CD8-positive, alpha-beta memory T cell (primary cell): ENCODE measurements at regions not wholly inside any gene's neighbourhood (a gene's known extent, or its start where the extent isn't known, plus 50 kb on each side); places are given as distances from the start of the nearest gene placed in this dataset.

ENCODE experiments used
- CTCF ChIA-PET: fragments of 350-600 bp; sonication (Branson Sonifier 250); formaldehyde crosslinking; loops from one replicate; lab custom pipeline; 2021; ENCODE audit warnings: antibody characterized with exemption; lab: Charles Lee
- POLR2A ChIA-PET: fragments of 350-600 bp; sonication (Branson Sonifier 250); formaldehyde crosslinking; loops from one replicate; lab custom pipeline; 2021; ENCODE audit warnings: antibody characterized with exemption; lab: Charles Lee
- DNase-seq, 5 donors: peaks; one replicate each; pipeline versions ENCODE4 v3.0.0 to v3.0.0-alpha.2; 2020 to 2022; ENCODE audit warnings: mixed read lengths in 1 of 5
- H3K27ac ChIP-seq: one replicate; pipeline ENCODE4 v1.7.0; 2013; ENCODE audit warnings: low read depth, mild to moderate bottlenecking, low read length, moderate library complexity
- H3K27me3 ChIP-seq: 2 replicates; pipeline ENCODE4 v1.7.0; 2013; ENCODE audit warnings: low read length, mild to moderate bottlenecking; ENCODE audit not compliant: insufficient read depth, poor library complexity, severe bottlenecking
- H3K36me3 ChIP-seq: 2 replicates; pipeline ENCODE4 v1.7.0; 2013; ENCODE audit warnings: mild to moderate bottlenecking, low read length, moderate library complexity; ENCODE audit not compliant: insufficient read depth
- H3K4me1 ChIP-seq: 2 replicates; pipeline ENCODE4 v1.7.0; 2013; ENCODE audit warnings: mild to moderate bottlenecking, low read length, moderate library complexity; ENCODE audit not compliant: insufficient read depth
- H3K4me3 ChIP-seq: 2 replicates; pipeline ENCODE4 v1.7.0; 2013; ENCODE audit warnings: mild to moderate bottlenecking, low read length
- H3K9me3 ChIP-seq: 2 replicates; pipeline ENCODE4 v1.7.0; 2013; ENCODE audit warnings: mild to moderate bottlenecking, low read length
- H3K27ac Mint-ChIP-seq, 8 donors: one replicate each; pipeline ENCODE4 v1.8.0; 2020 to 2021; ENCODE audit warnings: mixed read lengths in 8 of 8, mild to moderate bottlenecking in 6 of 8, inconsistent platforms in 3 of 8, moderate library complexity in 3 of 8
- H3K27me3 Mint-ChIP-seq, 2 donors: one replicate each; pipeline ENCODE4 v1.8.0; 2020 to 2021; ENCODE audit warnings: mixed read lengths in 2 of 2, mild to moderate bottlenecking in 1 of 2, moderate library complexity in 1 of 2
- H3K36me3 Mint-ChIP-seq, 3 donors: one replicate each; pipeline ENCODE4 v1.8.0; 2020 to 2021; ENCODE audit warnings: mixed read lengths in 3 of 3, inconsistent platforms in 1 of 3, mild to moderate bottlenecking in 1 of 3
- H3K4me1 Mint-ChIP-seq, 3 donors: one replicate each; pipeline ENCODE4 v1.8.0; 2020 to 2021; ENCODE audit warnings: mixed read lengths in 3 of 3, inconsistent platforms in 1 of 3, mild to moderate bottlenecking in 1 of 3
- H3K4me3 Mint-ChIP-seq, 7 donors: one replicate each; pipeline ENCODE4 v1.8.0; 2020 to 2021; ENCODE audit warnings: mixed read lengths in 7 of 7, mild to moderate bottlenecking in 6 of 7, moderate library complexity in 4 of 7, inconsistent platforms in 2 of 7
- H3K9me3 Mint-ChIP-seq, 5 donors: one replicate each; pipeline ENCODE4 v1.8.0; 2020 to 2022; ENCODE audit warnings: mixed read lengths in 5 of 5, mild to moderate bottlenecking in 3 of 5, moderate library complexity in 2 of 5, inconsistent platforms in 1 of 5

- Histone ChIP-seq H3K27ac (no peak overlapping the region), H3K4me1 (no peaks in the 10 kb centered on the region), H3K4me3 (no peak overlapping the region), H3K36me3 (no peaks in the 10 kb centered on the region), H3K27me3 (no peaks in the 10 kb centered on the region), H3K9me3 (no peaks in the 10 kb centered on the region)
- Mint-ChIP-seq H3K27me3 (peaks cover 0 to 8% of the 10 kb centered on the region in 2 donors), H3K9me3 (no peaks in the 10 kb centered on the region), H3K27ac (no peak overlapping the region), H3K4me3 (no peak overlapping the region), H3K4me1 (no peaks in the 10 kb centered on the region), H3K36me3 (peaks cover 0 to 5% (median 0%) of the 10 kb centered on the region in 3 donors)
- ChIA-PET CTCF (no interaction called here), POLR2A (no interaction called here)
- DNase-seq, result no peak
Observed at GRCh38 chr3:115224687-115225086, 77.6 kb upstream of the ZBTB20 start.

DNA sequence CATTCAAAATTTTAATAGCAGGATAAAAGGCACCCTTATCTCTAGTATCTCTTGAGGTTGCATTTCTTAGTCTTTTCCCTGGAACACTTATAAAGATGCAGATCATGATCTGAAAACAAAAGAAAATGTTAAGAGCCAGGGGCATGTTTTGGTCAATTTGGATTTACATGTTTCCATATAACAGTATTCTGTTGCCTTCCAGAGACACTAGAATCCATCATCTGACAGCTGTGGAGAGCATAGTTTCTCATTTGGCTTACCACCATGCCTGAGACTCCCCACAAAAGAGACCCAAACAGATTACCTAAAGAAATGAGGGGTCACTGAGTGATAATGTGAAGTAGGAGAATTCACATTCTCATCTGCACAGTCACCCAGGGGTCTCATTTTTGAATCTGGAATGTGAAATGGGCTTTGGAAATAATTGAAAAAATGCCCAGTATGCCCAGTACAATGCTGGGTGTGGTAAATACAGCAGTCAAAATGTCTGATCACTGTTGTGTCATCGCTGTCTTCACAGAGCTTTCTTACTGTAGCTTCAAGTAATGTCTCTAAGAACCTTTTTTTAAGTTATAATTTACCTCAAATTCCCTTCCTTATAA lies 79.9 kb upstream of the ZBTB20 start:
- Histone ChIP-seq H3K4me1 (no peaks in the 10 kb centered on the region), H3K9me3 (no peaks in the 10 kb centered on the region), H3K4me3 (no peak overlapping the region), H3K36me3 (no peaks in the 10 kb centered on the region), H3K27ac (no peak overlapping the region), H3K27me3 (no peaks in the 10 kb centered on the region)
- Mint-ChIP-seq H3K4me1 (no peaks in the 10 kb centered on the region), H3K36me3 (peaks cover 0 to 5% (median 0%) of the 10 kb centered on the region in 3 donors), H3K9me3 (no peaks in the 10 kb centered on the region), H3K4me3 (no peak overlapping the region), H3K27me3 (no peaks in the 10 kb centered on the region), H3K27ac (no peak overlapping the region)
- CTCF ChIA-PET, result no interaction called here
- DNase-seq, result no peak
- POLR2A ChIA-PET, result no interaction called here

- Mint-ChIP-seq H3K27me3 (no peaks in the 10 kb centered on the region), H3K9me3 (no peaks in the 10 kb centered on the region), H3K36me3 (peaks cover 0 to 5% (median 0%) of the 10 kb centered on the region in 3 donors), H3K27ac (no peak overlapping the region), H3K4me3 (no peak overlapping the region), H3K4me1 (no peaks in the 10 kb centered on the region)
- Histone ChIP-seq H3K4me3 (no peak overlapping the region), H3K9me3 (no peaks in the 10 kb centered on the region), H3K27me3 (no peaks in the 10 kb centered on the region), H3K4me1 (no peaks in the 10 kb centered on the region), H3K36me3 (no peaks in the 10 kb centered on the region), H3K27ac (no peak overlapping the region)
- ChIA-PET CTCF (no interaction called here), POLR2A (no interaction called here)
- no peak for DNase-seq
Observed at GRCh38 chr3:115227461-115227860, 80.4 kb upstream of the ZBTB20 start.

DNA sequence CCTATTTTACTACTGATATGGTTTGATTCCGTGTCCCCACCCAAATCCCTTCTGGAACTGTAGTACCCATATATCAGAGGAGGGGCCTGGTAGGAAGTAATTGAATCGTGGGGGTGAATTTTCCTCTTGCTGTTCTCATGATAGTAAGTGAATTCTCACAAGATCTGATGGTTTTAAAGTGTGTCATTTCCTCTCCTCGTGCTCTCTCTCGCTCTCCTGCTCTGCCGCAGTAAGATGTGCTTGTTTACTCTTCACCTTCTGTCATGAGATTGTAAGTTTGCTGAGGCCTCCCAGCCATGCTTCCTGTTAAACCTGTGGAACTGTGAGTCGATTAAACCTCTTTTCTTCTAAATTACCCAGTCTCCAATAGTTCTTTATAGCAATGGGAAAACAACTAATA lies 81.2 kb upstream of the ZBTB20 start:
- no peaks in the 10 kb centered on the region for H3K27me3 Mint-ChIP-seq
- no peaks in the 10 kb centered on the region for H3K36me3 ChIP-seq
- no peaks in the 10 kb centered on the region for H3K4me1 Mint-ChIP-seq
- H3K4me1 ChIP-seq, result no peaks in the 10 kb centered on the region
- ChIA-PET POLR2A (no interaction called here), CTCF (no interaction called here)
- no peak overlapping the region for H3K4me3 ChIP-seq
- H3K4me3 Mint-ChIP-seq, result no peak overlapping the region
- DNase-seq, result no peak
- no peaks in the 10 kb centered on the region for H3K9me3 ChIP-seq
- H3K9me3 Mint-ChIP-seq, result no peaks in the 10 kb centered on the region
- H3K27ac ChIP-seq, result no peak overlapping the region
- H3K27ac Mint-ChIP-seq, result peak overlapping the region in 1 of 8 donors; percentile 22
- no peaks in the 10 kb centered on the region for H3K27me3 ChIP-seq
- peaks cover 0 to 5% (median 0%) of the 10 kb centered on the region in 3 donors for H3K36me3 Mint-ChIP-seq

GRCh38 chr3:115232167-115232566 lies 85.1 kb upstream of the ZBTB20 start:
- Mint-ChIP-seq H3K36me3 (peaks cover 0 to 5% (median 0%) of the 10 kb centered on the region in 3 donors), H3K27me3 (no peaks in the 10 kb centered on the region), H3K27ac (no peak overlapping the region), H3K4me3 (no peak overlapping the region), H3K9me3 (no peaks in the 10 kb centered on the region), H3K4me1 (no peaks in the 10 kb centered on the region)
- ChIA-PET POLR2A (no interaction called here), CTCF (no interaction called here)
- Histone ChIP-seq H3K27me3 (no peaks in the 10 kb centered on the region), H3K4me3 (no peak overlapping the region), H3K27ac (no peak overlapping the region), H3K4me1 (no peaks in the 10 kb centered on the region), H3K36me3 (no peaks in the 10 kb centered on the region), H3K9me3 (no peaks in the 10 kb centered on the region)
- no peak for DNase-seq

- Histone ChIP-seq H3K36me3 (no peaks in the 10 kb centered on the region), H3K27ac (no peak overlapping the region), H3K27me3 (no peaks in the 10 kb centered on the region), H3K4me3 (no peak overlapping the region), H3K4me1 (no peaks in the 10 kb centered on the region), H3K9me3 (no peaks in the 10 kb centered on the region)
- POLR2A ChIA-PET, result no interaction called here
- Mint-ChIP-seq H3K27me3 (no peaks in the 10 kb centered on the region), H3K4me3 (no peak overlapping the region), H3K27ac (no peak overlapping the region), H3K36me3 (peaks cover 0 to 5% (median 0%) of the 10 kb centered on the region in 3 donors), H3K4me1 (no peaks in the 10 kb centered on the region), H3K9me3 (no peaks in the 10 kb centered on the region)
- no peak for DNase-seq
- CTCF ChIA-PET, result no interaction called here
Observed at GRCh38 chr3:115233021-115233420, 85.9 kb upstream of the ZBTB20 start.

- Histone ChIP-seq H3K27me3 (no peaks in the 10 kb centered on the region), H3K36me3 (no peaks in the 10 kb centered on the region), H3K4me3 (no peak overlapping the region), H3K27ac (no peak overlapping the region), H3K9me3 (no peaks in the 10 kb centered on the region), H3K4me1 (no peaks in the 10 kb centered on the region)
- Mint-ChIP-seq H3K4me1 (no peaks in the 10 kb centered on the region), H3K27me3 (no peaks in the 10 kb centered on the region), H3K9me3 (no peaks in the 10 kb centered on the region), H3K4me3 (no peak overlapping the region), H3K36me3 (peaks cover 0 to 4% (median 0%) of the 10 kb centered on the region in 3 donors), H3K27ac (no peak overlapping the region)
- POLR2A ChIA-PET, result no interaction called here
- no peak for DNase-seq
- CTCF ChIA-PET, result no interaction called here
Observed at GRCh38 chr3:115236496-115236895, 89.4 kb upstream of the ZBTB20 start.

DNA sequence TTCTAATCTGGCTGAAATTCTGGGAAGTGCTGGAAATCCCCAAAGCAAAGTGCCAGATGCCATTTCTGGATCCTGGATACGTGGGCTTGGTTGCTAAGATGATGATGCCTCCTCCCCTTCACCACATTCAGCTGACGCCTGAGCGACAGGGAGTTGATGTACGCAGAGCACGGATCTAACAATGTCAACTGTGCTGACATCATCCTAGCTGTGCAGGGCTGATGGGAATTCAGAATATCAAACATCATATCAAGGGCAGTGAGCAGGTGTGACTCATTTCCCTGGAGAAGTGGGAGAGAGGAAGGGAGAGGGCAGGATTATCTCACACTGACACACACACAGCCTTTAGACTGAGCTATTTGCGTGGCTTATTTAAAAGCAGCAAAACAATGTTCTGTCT lies 92.6 kb upstream of the ZBTB20 start:
- ChIA-PET CTCF (no interaction called here), POLR2A (no interaction called here)
- H3K4me3 ChIP-seq, result no peak overlapping the region
- H3K4me3 Mint-ChIP-seq, result no peak overlapping the region
- H3K36me3 Mint-ChIP-seq, result peaks cover 0 to 8% (median 4%) of the 10 kb centered on the region in 3 donors
- peak overlapping the region in 1 of 8 donors; percentile 16 for H3K27ac Mint-ChIP-seq
- peaks cover 0 to 5% of the 10 kb centered on the region in 2 donors for H3K27me3 Mint-ChIP-seq
- peaks cover 0 to 2% (median 0%) of the 10 kb centered on the region in 5 donors for H3K9me3 Mint-ChIP-seq
- H3K4me1 ChIP-seq, result no peaks in the 10 kb centered on the region
- no peaks in the 10 kb centered on the region for H3K27me3 ChIP-seq
- H3K36me3 ChIP-seq, result no peaks in the 10 kb centered on the region
- DNase-seq, result no peak
- H3K27ac ChIP-seq, result no peak overlapping the region
- H3K9me3 ChIP-seq, result no peaks in the 10 kb centered on the region
- H3K4me1 Mint-ChIP-seq, result no peaks in the 10 kb centered on the region
